ENCODE measurements at regions not wholly inside any gene's neighbourhood (a gene's known extent, or its start where the extent isn't known, plus 50 kb on each side); places are given as distances from the start of the nearest gene placed in this dataset.
"Not testable (repeated sequence)": the region's sequence is repeated elsewhere in the genome, so short reads cannot be mapped to it uniquely, and the experiment has no call there.

- DNase-seq, result not testable (repeated sequence)
Measured at GRCh38 chr3:71925511-71926261, 140.7 kb upstream of the PROK2 start.

- DNase-seq, result no peak
Measured at GRCh38 chr3:71924721-71925120, 139.8 kb upstream of the PROK2 start.

GRCh38 chr3:71921036-71921435, 136.1 kb upstream of the PROK2 start:
- no peak for DNase-seq

GRCh38 chr3:71919572-71919971, 134.6 kb upstream of the PROK2 start:
- no peak for DNase-seq

- no peak for DNase-seq
Measured at GRCh38 chr3:71917545-71917944, 132.6 kb upstream of the PROK2 start.

- no peak for DNase-seq
Measured at GRCh38 chr3:71916747-71917369, 131.9 kb upstream of the PROK2 start.

GRCh38 chr3:71912839-71913495, 128.0 kb upstream of the PROK2 start:
- no peak for DNase-seq

GRCh38 chr3:71910108-71910507, 125.2 kb upstream of the PROK2 start:
- DNase-seq, result no peak

GRCh38 chr3:71907996-71908395, 123.0 kb upstream of the PROK2 start:
- no peak for DNase-seq

- DNase-seq, result no peak
Measured at GRCh38 chr3:71906976-71907375, 122.0 kb upstream of the PROK2 start.

GRCh38 chr3:71905426-71905825, 120.5 kb upstream of the PROK2 start:
- no peak for DNase-seq

- DNase-seq, result no peak
Measured at GRCh38 chr3:71903936-71904335, 119.0 kb upstream of the PROK2 start.

- DNase-seq, result no peak
Measured at GRCh38 chr3:71903112-71903495, 118.2 kb upstream of the PROK2 start.

GRCh38 chr3:71902258-71903111, 117.5 kb upstream of the PROK2 start:
- DNase-seq, result no peak

- DNase-seq, result no peak
Measured at GRCh38 chr3:71901645-71902044, 116.7 kb upstream of the PROK2 start.

GRCh38 chr3:71900057-71900456, 115.1 kb upstream of the PROK2 start:
- no peak for DNase-seq

- DNase-seq, result no peak
Measured at GRCh38 chr3:71896751-71897150, 111.8 kb upstream of the PROK2 start.

- no peak for DNase-seq
Measured at GRCh38 chr3:71893702-71894479, 108.9 kb upstream of the PROK2 start.

GRCh38 chr3:71893122-71893521, 108.2 kb upstream of the PROK2 start:
- DNase-seq, result no peak

GRCh38 chr3:71891483-71891882, 106.5 kb upstream of the PROK2 start:
- no peak for DNase-seq

- DNase-seq, result no peak
Measured at GRCh38 chr3:71890356-71890931, 105.5 kb upstream of the PROK2 start.

- DNase-seq, result no peak
Measured at GRCh38 chr3:71887256-71887655, 102.3 kb upstream of the PROK2 start.

Measured in SHP77 treated with DMSO at 0.1 percent for 48 hours (cell line).